ENCODE measurements at regions not wholly inside any gene's neighbourhood (a gene's known extent, or its start where the extent isn't known, plus 50 kb on each side); places are given as distances from the start of the nearest gene placed in this dataset.

DNA sequence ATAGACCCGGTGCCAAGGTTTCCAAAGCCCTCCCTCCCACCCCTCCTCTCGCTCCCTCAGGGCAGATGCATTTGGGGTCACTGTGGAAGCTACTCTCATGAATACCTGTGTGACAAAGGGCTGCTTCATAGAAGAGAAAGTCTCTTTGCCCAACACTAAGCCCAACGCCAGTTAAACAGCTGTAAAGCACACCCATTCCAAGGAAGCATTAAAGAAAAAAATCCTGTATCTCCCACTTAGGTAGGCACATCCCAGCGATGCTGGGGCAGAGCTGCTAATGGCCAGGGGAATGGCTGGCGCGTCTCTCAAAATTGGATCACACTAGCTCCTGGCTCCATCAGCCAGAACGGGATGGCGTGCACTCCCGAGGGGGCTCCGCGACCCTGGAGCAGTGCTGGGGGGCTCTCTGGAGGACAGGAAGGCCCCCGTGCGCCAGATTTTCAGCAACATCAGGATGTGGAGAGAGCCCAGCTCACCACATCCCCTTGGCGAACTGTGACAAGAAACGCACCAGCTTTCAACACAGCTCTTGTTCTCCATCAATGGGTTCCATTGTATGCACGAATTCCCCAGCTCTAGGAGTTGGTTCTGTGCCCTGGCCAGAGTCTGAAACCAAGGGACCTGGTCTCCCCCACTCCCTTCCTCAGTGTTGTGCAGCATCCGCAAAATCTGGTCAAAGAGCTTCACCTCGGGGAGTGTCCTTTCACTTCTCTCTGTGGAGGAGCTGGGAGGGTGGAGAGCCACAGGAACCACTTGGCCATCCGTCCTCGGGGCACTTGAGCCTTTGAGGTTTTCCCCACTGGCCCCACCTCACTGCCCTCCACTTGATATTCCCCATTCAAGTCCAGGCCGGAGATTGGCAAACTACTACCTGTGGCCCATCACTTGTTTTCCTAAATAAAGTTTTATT, 74.1 kb downstream of the TFAP2C start:
- Histone ChIP-seq H3K36me3 (ENCODE audit: insufficient read depth, low read length) (no peaks in the 10 kb centered on the region), H3F3A (ENCODE audit: insufficient read depth, low read length, poor library complexity, severe bottlenecking) (peaks cover under 1% of the 10 kb centered on the region), H3K9me2 (ENCODE audit: insufficient read depth, low read length) (no peaks in the 10 kb centered on the region), H4K20me1 (ENCODE audit: insufficient read depth) (no peaks in the 10 kb centered on the region), H2AFZ (ENCODE audit: low read depth, low read length) (no peak overlapping the region), H3K9me3 (ENCODE audit: low read length) (no peaks in the 10 kb centered on the region), H3K4me3 (ENCODE audit: low read length) (no peak overlapping the region), H3K4me2 (ENCODE audit: low read length) (no peak overlapping the region), H3K79me2 (replicated peaks; ENCODE audit: insufficient read depth, low read length) (no peaks in the 10 kb centered on the region), H3K9ac (ENCODE audit: low read length) (no peak overlapping the region), H3K27ac (ENCODE audit: low read length) (no peak overlapping the region), H3K27me3 (ENCODE audit: insufficient read depth, low read depth, low read length) (no peaks in the 10 kb centered on the region)
- TF ChIP-seq MXI1 (conservative IDR thresholded peaks at IDR 0.05; ENCODE audit: poor library complexity, severe bottlenecking) (no peak), RAD21 (conservative IDR thresholded peaks at IDR 0.05) (no peak), TAF1 (IDR thresholded peaks at IDR 0.05; ENCODE audit: low read depth) (no peak), SMC3 (conservative IDR thresholded peaks at IDR 0.05; ENCODE audit: poor library complexity) (no peak), POLR2AphosphoS5 (IDR thresholded peaks at IDR 0.05) (no peak), EZH2 (IDR thresholded peaks at IDR 0.05; ENCODE audit: borderline replicate concordance, insufficient read depth, low read length, poor library complexity, severe bottlenecking) (no peak), EP300 (conservative IDR thresholded peaks at IDR 0.05; ENCODE audit: poor library complexity, severe bottlenecking) (no peak)
- TF ChIP-seq, protein P1, sequence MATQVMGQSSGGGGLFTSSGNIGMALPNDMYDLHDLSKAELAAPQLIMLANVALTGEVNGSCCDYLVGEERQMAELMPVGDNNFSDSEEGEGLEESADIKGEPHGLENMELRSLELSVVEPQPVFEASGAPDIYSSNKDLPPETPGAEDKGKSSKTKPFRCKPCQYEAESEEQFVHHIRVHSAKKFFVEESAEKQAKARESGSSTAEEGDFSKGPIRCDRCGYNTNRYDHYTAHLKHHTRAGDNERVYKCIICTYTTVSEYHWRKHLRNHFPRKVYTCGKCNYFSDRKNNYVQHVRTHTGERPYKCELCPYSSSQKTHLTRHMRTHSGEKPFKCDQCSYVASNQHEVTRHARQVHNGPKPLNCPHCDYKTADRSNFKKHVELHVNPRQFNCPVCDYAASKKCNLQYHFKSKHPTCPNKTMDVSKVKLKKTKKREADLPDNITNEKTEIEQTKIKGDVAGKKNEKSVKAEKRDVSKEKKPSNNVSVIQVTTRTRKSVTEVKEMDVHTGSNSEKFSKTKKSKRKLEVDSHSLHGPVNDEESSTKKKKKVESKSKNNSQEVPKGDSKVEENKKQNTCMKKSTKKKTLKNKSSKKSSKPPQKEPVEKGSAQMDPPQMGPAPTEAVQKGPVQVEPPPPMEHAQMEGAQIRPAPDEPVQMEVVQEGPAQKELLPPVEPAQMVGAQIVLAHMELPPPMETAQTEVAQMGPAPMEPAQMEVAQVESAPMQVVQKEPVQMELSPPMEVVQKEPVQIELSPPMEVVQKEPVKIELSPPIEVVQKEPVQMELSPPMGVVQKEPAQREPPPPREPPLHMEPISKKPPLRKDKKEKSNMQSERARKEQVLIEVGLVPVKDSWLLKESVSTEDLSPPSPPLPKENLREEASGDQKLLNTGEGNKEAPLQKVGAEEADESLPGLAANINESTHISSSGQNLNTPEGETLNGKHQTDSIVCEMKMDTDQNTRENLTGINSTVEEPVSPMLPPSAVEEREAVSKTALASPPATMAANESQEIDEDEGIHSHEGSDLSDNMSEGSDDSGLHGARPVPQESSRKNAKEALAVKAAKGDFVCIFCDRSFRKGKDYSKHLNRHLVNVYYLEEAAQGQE (IDR thresholded peaks at IDR 0.05; ENCODE audit: borderline replicate concordance), result no peak
- TF ChIP-seq, protein P2, sequence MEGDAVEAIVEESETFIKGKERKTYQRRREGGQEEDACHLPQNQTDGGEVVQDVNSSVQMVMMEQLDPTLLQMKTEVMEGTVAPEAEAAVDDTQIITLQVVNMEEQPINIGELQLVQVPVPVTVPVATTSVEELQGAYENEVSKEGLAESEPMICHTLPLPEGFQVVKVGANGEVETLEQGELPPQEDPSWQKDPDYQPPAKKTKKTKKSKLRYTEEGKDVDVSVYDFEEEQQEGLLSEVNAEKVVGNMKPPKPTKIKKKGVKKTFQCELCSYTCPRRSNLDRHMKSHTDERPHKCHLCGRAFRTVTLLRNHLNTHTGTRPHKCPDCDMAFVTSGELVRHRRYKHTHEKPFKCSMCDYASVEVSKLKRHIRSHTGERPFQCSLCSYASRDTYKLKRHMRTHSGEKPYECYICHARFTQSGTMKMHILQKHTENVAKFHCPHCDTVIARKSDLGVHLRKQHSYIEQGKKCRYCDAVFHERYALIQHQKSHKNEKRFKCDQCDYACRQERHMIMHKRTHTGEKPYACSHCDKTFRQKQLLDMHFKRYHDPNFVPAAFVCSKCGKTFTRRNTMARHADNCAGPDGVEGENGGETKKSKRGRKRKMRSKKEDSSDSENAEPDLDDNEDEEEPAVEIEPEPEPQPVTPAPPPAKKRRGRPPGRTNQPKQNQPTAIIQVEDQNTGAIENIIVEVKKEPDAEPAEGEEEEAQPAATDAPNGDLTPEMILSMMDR (IDR thresholded peaks at IDR 0.05; ENCODE audit: poor library complexity, severe bottlenecking), result no peak

- Histone ChIP-seq H3K27ac (ENCODE audit: low read length) (no peak overlapping the region), H3K27me3 (ENCODE audit: insufficient read depth, low read depth, low read length) (no peaks in the 10 kb centered on the region), H3K9me2 (ENCODE audit: insufficient read depth, low read length) (no peaks in the 10 kb centered on the region), H2AFZ (ENCODE audit: low read depth, low read length) (no peak overlapping the region), H3F3A (ENCODE audit: insufficient read depth, low read length, poor library complexity, severe bottlenecking) (no peaks in the 10 kb centered on the region), H3K79me2 (replicated peaks; ENCODE audit: insufficient read depth, low read length) (no peaks in the 10 kb centered on the region), H3K36me3 (ENCODE audit: insufficient read depth, low read length) (no peaks in the 10 kb centered on the region), H4K20me1 (ENCODE audit: insufficient read depth) (no peaks in the 10 kb centered on the region), H3K4me3 (ENCODE audit: low read length) (no peak overlapping the region), H3K9me3 (ENCODE audit: low read length) (no peaks in the 10 kb centered on the region), H3K9ac (ENCODE audit: low read length) (no peak overlapping the region), H3K4me2 (ENCODE audit: low read length) (no peak overlapping the region)
- TF ChIP-seq EZH2 (IDR thresholded peaks at IDR 0.05; ENCODE audit: borderline replicate concordance, insufficient read depth, low read length, poor library complexity, severe bottlenecking) (no peak), TAF1 (IDR thresholded peaks at IDR 0.05; ENCODE audit: low read depth) (no peak), POLR2AphosphoS5 (IDR thresholded peaks at IDR 0.05) (no peak), SMC3 (conservative IDR thresholded peaks at IDR 0.05; ENCODE audit: poor library complexity) (no peak), EP300 (conservative IDR thresholded peaks at IDR 0.05; ENCODE audit: poor library complexity, severe bottlenecking) (no peak), MXI1 (conservative IDR thresholded peaks at IDR 0.05; ENCODE audit: poor library complexity, severe bottlenecking) (no peak), RAD21 (conservative IDR thresholded peaks at IDR 0.05) (no peak)
- TF ChIP-seq, protein P1 (IDR thresholded peaks at IDR 0.05; ENCODE audit: borderline replicate concordance), result no peak
- TF ChIP-seq, protein P2 (IDR thresholded peaks at IDR 0.05; ENCODE audit: poor library complexity, severe bottlenecking), result no peak
These were observed 77.8 kb downstream of the TFAP2C start for GRCh38 chr20:56706867-56707360.
